HCT116 (cell line): ENCODE measurements at regions not wholly inside any gene's neighbourhood (a gene's known extent, or its start where the extent isn't known, plus 50 kb on each side); places are given as distances from the start of the nearest gene placed in this dataset.

Experiments
- ATAC-seq: fragments of 200-7000 bp; cut with Tn5 transposase; 2 replicates; pipeline ENCODE4 v1.9.1; 2020; ENCODE audit warnings: mild to moderate bottlenecking, moderate library complexity
- BruUV-seq: library from RNA; stranded (reverse); fragments of 400-500 nt; replicated peaks from 2 replicates; lab custom pipeline; 2021; lab: Mats Ljungman, UMichigan
- CTCF ChIA-PET: fragments of 300-600 bp; sonication (Branson Sonifier 250); formaldehyde crosslinking; loops from one replicate; lab custom pipeline; 2021; ENCODE audit warnings: antibody characterized with exemption; lab: Charles Lee
- POLR2A ChIA-PET: fragments of 300-600, 350-600 bp; sonication (Branson Sonifier 250); formaldehyde crosslinking; loops from one replicate; lab custom pipeline; 2021; ENCODE audit warnings: antibody characterized with exemption; lab: Charles Lee
- RAD21 ChIA-PET, 2 experiments: fragments of 300-600 bp; sonication (Branson Sonifier 250); formaldehyde crosslinking; loops; one replicate each; lab custom pipeline; 2023; ENCODE audit warnings: low total read pairs in 2 of 2; ENCODE audit not compliant: uncharacterized antibody in 2 of 2, unreplicated experiment in 2 of 2, low non-redundant PET in 1 of 2; lab: Charles Lee
- DNase-seq: peaks from one replicate; pipeline ENCODE4 v3.0.0-alpha.2; 2010; ENCODE audit warnings: low read depth, low spot score
- H2AFZ ChIP-seq: fragments of 200-600 bp; shearing (Covaris generic), sonication (generic); 2 replicates; pipeline ENCODE4 v1.6.1; 2017; ENCODE audit warnings: low read depth, mixed run types, mixed read lengths, antibody characterized with exemption, low read length; ENCODE audit not compliant: poor library complexity, severe bottlenecking
- H3K27ac ChIP-seq: 2 replicates; pipeline ENCODE4 v1.5.1; 2012; ENCODE audit warnings: low read depth, low read length
- H3K27me3 ChIP-seq: fragments of 200-600 bp; sonication (generic); 2 replicates; pipeline ENCODE4 v1.6.1; 2016; ENCODE audit warnings: mixed run types, low read length, mixed read lengths; ENCODE audit not compliant: insufficient read depth
- H3K36me3 ChIP-seq, 2 experiments: fragments of 200-500 bp in 1 of 2; fragments of 200-600 bp in 1 of 2; sonication (Bioruptor generic) in 1 of 2; sonication (generic) in 1 of 2; 2 replicates each; pipeline versions ENCODE4 v1.5.1 to v1.6.1; 2014 to 2016; ENCODE audit warnings: low read length in 2 of 2, inconsistent platforms in 1 of 2, mixed read lengths in 1 of 2, mixed run types in 1 of 2; ENCODE audit not compliant: insufficient read depth in 2 of 2, control insufficient read depth in 1 of 2
- H3K4me1 ChIP-seq, 2 experiments: fragments of 200-600 bp in 1 of 2; sonication (generic) in 1 of 2; 2 replicates each; pipeline versions ENCODE4 v1.5.1 to v1.6.1; 2012 to 2017; ENCODE audit warnings: low read length in 2 of 2, inconsistent platforms in 1 of 2, mild to moderate bottlenecking in 1 of 2, mixed read lengths in 1 of 2, mixed run types in 1 of 2, moderate library complexity in 1 of 2; ENCODE audit not compliant: insufficient read depth in 2 of 2, control insufficient read depth in 1 of 2
- H3K4me2 ChIP-seq: fragments of 200-600 bp; sonication (generic); 2 replicates; pipeline ENCODE4 v1.6.1; 2017; ENCODE audit warnings: mixed run types, low read length, mixed read lengths
- H3K4me3 ChIP-seq, 2 experiments: fragments of 200-600 bp in 1 of 2; sonication (generic) in 1 of 2; replicated peaks in 1 of 2; 2 replicates each; pipeline ENCODE4 v1.5.1; 2011 to 2016; ENCODE audit warnings: low read length in 2 of 2, control low read depth in 1 of 2, low read depth in 1 of 2, mild to moderate bottlenecking in 1 of 2, mixed read lengths in 1 of 2, mixed run types in 1 of 2
- H3K79me2 ChIP-seq: fragments of 200-600 bp; sonication (generic); 2 replicates; pipeline ENCODE4 v1.6.1; 2017; ENCODE audit warnings: mild to moderate bottlenecking, mixed run types, low read length, moderate library complexity, mixed read lengths; ENCODE audit not compliant: insufficient read depth
- H3K9ac ChIP-seq: fragments of 200-600 bp; sonication (generic); 2 replicates; pipeline ENCODE4 v1.6.1; 2016; ENCODE audit warnings: low read length, mixed read lengths
- H3K9me2 ChIP-seq: fragments of 200-600 bp; sonication (generic), shearing (Covaris generic); 2 replicates; pipeline ENCODE4 v1.6.1; 2017; ENCODE audit warnings: mixed run types, mild to moderate bottlenecking, moderate library complexity; ENCODE audit not compliant: insufficient read depth
- H3K9me3 ChIP-seq, 2 experiments: fragments of 200-500 bp in 1 of 2; fragments of 200-600 bp in 1 of 2; sonication (Bioruptor generic) in 1 of 2; sonication (generic) in 1 of 2; 2 replicates each; pipeline ENCODE4 v1.6.1; 2014 to 2017; ENCODE audit warnings: low read length in 2 of 2, mixed read lengths in 2 of 2, inconsistent platforms in 1 of 2, low read depth in 1 of 2, mild to moderate bottlenecking in 1 of 2, mixed run types in 1 of 2, moderate library complexity in 1 of 2; ENCODE audit not compliant: control insufficient read depth in 1 of 2, insufficient read depth in 1 of 2
- H4K20me1 ChIP-seq: fragments of 200-600 bp; sonication (generic), shearing (Covaris generic); 2 replicates; pipeline ENCODE4 v1.6.1; 2017; ENCODE audit warnings: mixed run types, mild to moderate bottlenecking, moderate library complexity; ENCODE audit not compliant: insufficient read depth
- CEBPB ChIP-seq: IDR thresholded peaks from 2 replicates; pipeline ENCODE4 v1.6.1; 2012; ENCODE audit warnings: low read depth
- EGR1 ChIP-seq: IDR thresholded peaks from 2 replicates; pipeline ENCODE4 v1.6.1; 2012; ENCODE audit warnings: low read depth
- ELF1 ChIP-seq: IDR thresholded peaks from 2 replicates; pipeline ENCODE4 v1.6.1; 2012; ENCODE audit warnings: low read depth, borderline replicate concordance
- EZH2 ChIP-seq: fragments of 200-600 bp; sonication (generic); IDR thresholded peaks from 2 replicates; pipeline ENCODE4 v1.6.1; 2017; ENCODE audit warnings: antibody characterized with exemption, mixed run types
- EZH2phosphoT487 ChIP-seq: fragments of 200-600 bp; IDR thresholded peaks from 2 replicates; pipeline ENCODE4 v1.6.1; 2018; ENCODE audit warnings: antibody characterized with exemption, borderline replicate concordance
- FOSL1 ChIP-seq: IDR thresholded peaks from 2 replicates; pipeline ENCODE4 v1.6.1; 2012; ENCODE audit warnings: low read depth
- JUND ChIP-seq: IDR thresholded peaks from 2 replicates; pipeline ENCODE4 v1.6.1; 2012
- POLR2AphosphoS5 ChIP-seq: IDR thresholded peaks from 2 replicates; pipeline ENCODE4 v1.6.1; 2011; ENCODE audit warnings: mild to moderate bottlenecking, low read depth, low read length, moderate library complexity
- SP1 ChIP-seq: IDR thresholded peaks from 2 replicates; pipeline ENCODE4 v1.6.1; 2012; ENCODE audit warnings: low read depth
- TCF7L2 ChIP-seq: IDR thresholded peaks from 2 replicates; pipeline ENCODE4 v1.7.0; 2011; ENCODE audit warnings: borderline replicate concordance, inconsistent platforms; ENCODE audit not compliant: insufficient read depth, insufficient read length; ENCODE audit errors: extremely low read depth
- ZBTB33 ChIP-seq: IDR thresholded peaks from 2 replicates; pipeline ENCODE4 v1.6.1; 2011; ENCODE audit warnings: mild to moderate bottlenecking, low read length, moderate library complexity; ENCODE audit not compliant: insufficient replicate concordance; ENCODE audit errors: extremely low read depth
- intact Hi-C: fragments of 100-400 bp; cut with micrococcal nuclease; formaldehyde crosslinking; loops from 2 replicates; pipeline ENCODE4 v1.10.0; 2022
- TF ChIP-seq, protein P1 (sequence below): IDR thresholded peaks from 2 replicates; pipeline ENCODE4 v1.6.1; 2012
- TF ChIP-seq, protein P2 (sequence below): IDR thresholded peaks from 2 replicates; pipeline ENCODE4 v1.6.1; 2012
- TF ChIP-seq, protein P3 (sequence below), 3 experiments: fragments of 200-600 bp in 1 of 3; sonication (generic) in 1 of 3; IDR thresholded peaks in 2 of 3; conservative IDR thresholded peaks in 1 of 3; 2 replicates each; pipeline ENCODE4 v1.5.1; 2012 to 2017; ENCODE audit warnings: low read depth in 2 of 3, low read length in 2 of 3, antibody characterized with exemption in 1 of 3, borderline replicate concordance in 1 of 3, control low read depth in 1 of 3, mild to moderate bottlenecking in 1 of 3, mixed read lengths in 1 of 3, mixed run types in 1 of 3, moderate library complexity in 1 of 3; ENCODE audit not compliant: insufficient read depth in 1 of 3

- ChIA-PET CTCF (no interaction called here), RAD21 (interaction anchor here in 1 of 2 experiments (0.7 kb wide), 1 partner anchor 1896 kb away, joined by 3 read pairs; no protein-coding TSS in a partner anchor), POLR2A (no interaction called here)
- Histone ChIP-seq H3K4me3 (no peak overlapping the region), H3K79me2 (no peaks in the 10 kb centered on the region), H3K9me2 (0 out of 2 replicates have a peak, but pooled peaks cover 3% of the 10 kb centered on the region), H3K36me3 (no peaks in the 10 kb centered on the region), H2AFZ (peak overlapping the region; percentile 58), H3K4me1 (peaks cover 0 to 29% of the 10 kb centered on the region in 2 experiments; a peak in 2 of 4 replicates), H3K9ac (no peak overlapping the region), H3K4me2 (peak overlapping the region; percentile 36; the same call in 1 of the 2 replicates), H3K27ac (no peak overlapping the region), H4K20me1 (no peaks in the 10 kb centered on the region), H3K27me3 (no peaks in the 10 kb centered on the region), H3K9me3 (no peaks in the 10 kb centered on the region)
- 0 out of 2 replicates have a peak, but pooled peaks have one; percentile 27 for ATAC-seq
- peak; percentile 15 for DNase-seq
- intact Hi-C loops, result loop anchor here (10.0 kb wide), 1 partner anchor 157 kb away; no protein-coding TSS in a partner anchor
- BruUV-seq, result no TSS peak
- no peak for TF ChIP-seq EZH2
- TF ChIP-seq, protein P1, sequence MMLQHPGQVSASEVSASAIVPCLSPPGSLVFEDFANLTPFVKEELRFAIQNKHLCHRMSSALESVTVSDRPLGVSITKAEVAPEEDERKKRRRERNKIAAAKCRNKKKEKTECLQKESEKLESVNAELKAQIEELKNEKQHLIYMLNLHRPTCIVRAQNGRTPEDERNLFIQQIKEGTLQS, result no peak
- TF ChIP-seq, protein P2, sequence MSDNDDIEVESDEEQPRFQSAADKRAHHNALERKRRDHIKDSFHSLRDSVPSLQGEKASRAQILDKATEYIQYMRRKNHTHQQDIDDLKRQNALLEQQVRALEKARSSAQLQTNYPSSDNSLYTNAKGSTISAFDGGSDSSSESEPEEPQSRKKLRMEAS, result peak; percentile 10; the same call in 1 of the 2 replicates
- TF ChIP-seq ELF1, result no peak
- TF ChIP-seq ZBTB33, result no peak
- TF ChIP-seq EGR1, result peak; percentile 51
- no peak for TF ChIP-seq POLR2AphosphoS5
- TF ChIP-seq TCF7L2, result no peak
- TF ChIP-seq CEBPB, result peak; percentile 78
- TF ChIP-seq FOSL1, result peak; percentile 54; the same call in 1 of the 2 replicates
- TF ChIP-seq SP1, result peak; percentile 45
- TF ChIP-seq JUND, result peak; percentile 46; the same call in 1 of the 2 replicates
- TF ChIP-seq, protein P3, sequence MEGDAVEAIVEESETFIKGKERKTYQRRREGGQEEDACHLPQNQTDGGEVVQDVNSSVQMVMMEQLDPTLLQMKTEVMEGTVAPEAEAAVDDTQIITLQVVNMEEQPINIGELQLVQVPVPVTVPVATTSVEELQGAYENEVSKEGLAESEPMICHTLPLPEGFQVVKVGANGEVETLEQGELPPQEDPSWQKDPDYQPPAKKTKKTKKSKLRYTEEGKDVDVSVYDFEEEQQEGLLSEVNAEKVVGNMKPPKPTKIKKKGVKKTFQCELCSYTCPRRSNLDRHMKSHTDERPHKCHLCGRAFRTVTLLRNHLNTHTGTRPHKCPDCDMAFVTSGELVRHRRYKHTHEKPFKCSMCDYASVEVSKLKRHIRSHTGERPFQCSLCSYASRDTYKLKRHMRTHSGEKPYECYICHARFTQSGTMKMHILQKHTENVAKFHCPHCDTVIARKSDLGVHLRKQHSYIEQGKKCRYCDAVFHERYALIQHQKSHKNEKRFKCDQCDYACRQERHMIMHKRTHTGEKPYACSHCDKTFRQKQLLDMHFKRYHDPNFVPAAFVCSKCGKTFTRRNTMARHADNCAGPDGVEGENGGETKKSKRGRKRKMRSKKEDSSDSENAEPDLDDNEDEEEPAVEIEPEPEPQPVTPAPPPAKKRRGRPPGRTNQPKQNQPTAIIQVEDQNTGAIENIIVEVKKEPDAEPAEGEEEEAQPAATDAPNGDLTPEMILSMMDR (IDR thresholded peaks at IDR 0.05 in 2 of 3, conservative IDR thresholded peaks at IDR 0.05 in 1 of 3; ENCODE audit: borderline replicate concordance in 1 of 3, insufficient read depth in 1 of 3, low read depth in 2 of 3, low read length in 2 of 3), result no peak
- no peak for TF ChIP-seq EZH2phosphoT487
Observed at GRCh38 chr12:89067421-89068187, 284.7 kb downstream of the DUSP6 start.
